HCT116 (cell line): ENCODE measurements at regions not wholly inside any gene's neighbourhood (a gene's known extent, or its start where the extent isn't known, plus 50 kb on each side); places are given as distances from the start of the nearest gene placed in this dataset.

Experiments used
- ATAC-seq: fragments of 200-7000 bp; cut with Tn5 transposase; 2 replicates; pipeline ENCODE4 v1.9.1; 2020; ENCODE audit warnings: mild to moderate bottlenecking, moderate library complexity
- BruUV-seq: library from RNA; stranded (reverse); fragments of 400-500 nt; replicated peaks from 2 replicates; lab custom pipeline; 2021; lab: Mats Ljungman, UMichigan
- CTCF ChIA-PET: fragments of 300-600 bp; sonication (Branson Sonifier 250); formaldehyde crosslinking; loops from one replicate; lab custom pipeline; 2021; ENCODE audit warnings: antibody characterized with exemption; lab: Charles Lee
- POLR2A ChIA-PET: fragments of 300-600, 350-600 bp; sonication (Branson Sonifier 250); formaldehyde crosslinking; loops from one replicate; lab custom pipeline; 2021; ENCODE audit warnings: antibody characterized with exemption; lab: Charles Lee
- RAD21 ChIA-PET, 2 experiments: fragments of 300-600 bp; sonication (Branson Sonifier 250); formaldehyde crosslinking; loops; one replicate each; lab custom pipeline; 2023; ENCODE audit warnings: low total read pairs in 2 of 2; ENCODE audit not compliant: uncharacterized antibody in 2 of 2, unreplicated experiment in 2 of 2, low non-redundant PET in 1 of 2; lab: Charles Lee
- DNase-seq: peaks from one replicate; pipeline ENCODE4 v3.0.0-alpha.2; 2010; ENCODE audit warnings: low read depth, low spot score
- H2AFZ ChIP-seq: fragments of 200-600 bp; shearing (Covaris generic), sonication (generic); 2 replicates; pipeline ENCODE4 v1.6.1; 2017; ENCODE audit warnings: low read depth, mixed run types, mixed read lengths, antibody characterized with exemption, low read length; ENCODE audit not compliant: poor library complexity, severe bottlenecking
- H3K27ac ChIP-seq: 2 replicates; pipeline ENCODE4 v1.5.1; 2012; ENCODE audit warnings: low read depth, low read length
- H3K27me3 ChIP-seq: fragments of 200-600 bp; sonication (generic); 2 replicates; pipeline ENCODE4 v1.6.1; 2016; ENCODE audit warnings: mixed run types, low read length, mixed read lengths; ENCODE audit not compliant: insufficient read depth
- H3K36me3 ChIP-seq, 2 experiments: fragments of 200-500 bp in 1 of 2; fragments of 200-600 bp in 1 of 2; sonication (Bioruptor generic) in 1 of 2; sonication (generic) in 1 of 2; 2 replicates each; pipeline versions ENCODE4 v1.5.1 to v1.6.1; 2014 to 2016; ENCODE audit warnings: low read length in 2 of 2, inconsistent platforms in 1 of 2, mixed read lengths in 1 of 2, mixed run types in 1 of 2; ENCODE audit not compliant: insufficient read depth in 2 of 2, control insufficient read depth in 1 of 2
- H3K4me1 ChIP-seq, 2 experiments: fragments of 200-600 bp in 1 of 2; sonication (generic) in 1 of 2; 2 replicates each; pipeline versions ENCODE4 v1.5.1 to v1.6.1; 2012 to 2017; ENCODE audit warnings: low read length in 2 of 2, inconsistent platforms in 1 of 2, mild to moderate bottlenecking in 1 of 2, mixed read lengths in 1 of 2, mixed run types in 1 of 2, moderate library complexity in 1 of 2; ENCODE audit not compliant: insufficient read depth in 2 of 2, control insufficient read depth in 1 of 2
- H3K4me2 ChIP-seq: fragments of 200-600 bp; sonication (generic); 2 replicates; pipeline ENCODE4 v1.6.1; 2017; ENCODE audit warnings: mixed run types, low read length, mixed read lengths
- H3K4me3 ChIP-seq, 2 experiments: fragments of 200-600 bp in 1 of 2; sonication (generic) in 1 of 2; replicated peaks in 1 of 2; 2 replicates each; pipeline ENCODE4 v1.5.1; 2011 to 2016; ENCODE audit warnings: low read length in 2 of 2, control low read depth in 1 of 2, low read depth in 1 of 2, mild to moderate bottlenecking in 1 of 2, mixed read lengths in 1 of 2, mixed run types in 1 of 2
- H3K79me2 ChIP-seq: fragments of 200-600 bp; sonication (generic); 2 replicates; pipeline ENCODE4 v1.6.1; 2017; ENCODE audit warnings: mild to moderate bottlenecking, mixed run types, low read length, moderate library complexity, mixed read lengths; ENCODE audit not compliant: insufficient read depth
- H3K9ac ChIP-seq: fragments of 200-600 bp; sonication (generic); 2 replicates; pipeline ENCODE4 v1.6.1; 2016; ENCODE audit warnings: low read length, mixed read lengths
- H3K9me2 ChIP-seq: fragments of 200-600 bp; sonication (generic), shearing (Covaris generic); 2 replicates; pipeline ENCODE4 v1.6.1; 2017; ENCODE audit warnings: mixed run types, mild to moderate bottlenecking, moderate library complexity; ENCODE audit not compliant: insufficient read depth
- H3K9me3 ChIP-seq, 2 experiments: fragments of 200-500 bp in 1 of 2; fragments of 200-600 bp in 1 of 2; sonication (Bioruptor generic) in 1 of 2; sonication (generic) in 1 of 2; 2 replicates each; pipeline ENCODE4 v1.6.1; 2014 to 2017; ENCODE audit warnings: low read length in 2 of 2, mixed read lengths in 2 of 2, inconsistent platforms in 1 of 2, low read depth in 1 of 2, mild to moderate bottlenecking in 1 of 2, mixed run types in 1 of 2, moderate library complexity in 1 of 2; ENCODE audit not compliant: control insufficient read depth in 1 of 2, insufficient read depth in 1 of 2
- H4K20me1 ChIP-seq: fragments of 200-600 bp; sonication (generic), shearing (Covaris generic); 2 replicates; pipeline ENCODE4 v1.6.1; 2017; ENCODE audit warnings: mixed run types, mild to moderate bottlenecking, moderate library complexity; ENCODE audit not compliant: insufficient read depth
- CBX3 ChIP-seq: IDR thresholded peaks from 2 replicates; pipeline ENCODE4 v1.6.1; 2012; ENCODE audit warnings: low read depth
- CEBPB ChIP-seq: IDR thresholded peaks from 2 replicates; pipeline ENCODE4 v1.6.1; 2012; ENCODE audit warnings: low read depth
- EGR1 ChIP-seq: IDR thresholded peaks from 2 replicates; pipeline ENCODE4 v1.6.1; 2012; ENCODE audit warnings: low read depth
- ELF1 ChIP-seq: IDR thresholded peaks from 2 replicates; pipeline ENCODE4 v1.6.1; 2012; ENCODE audit warnings: low read depth, borderline replicate concordance
- EZH2 ChIP-seq: fragments of 200-600 bp; sonication (generic); IDR thresholded peaks from 2 replicates; pipeline ENCODE4 v1.6.1; 2017; ENCODE audit warnings: antibody characterized with exemption, mixed run types
- FOSL1 ChIP-seq: IDR thresholded peaks from 2 replicates; pipeline ENCODE4 v1.6.1; 2012; ENCODE audit warnings: low read depth
- JUND ChIP-seq: IDR thresholded peaks from 2 replicates; pipeline ENCODE4 v1.6.1; 2012
- POLR2AphosphoS5 ChIP-seq: IDR thresholded peaks from 2 replicates; pipeline ENCODE4 v1.6.1; 2011; ENCODE audit warnings: mild to moderate bottlenecking, low read depth, low read length, moderate library complexity
- SIN3A ChIP-seq: IDR thresholded peaks from 2 replicates; pipeline ENCODE4 v1.6.1; 2012; ENCODE audit warnings: low read depth
- SP1 ChIP-seq: IDR thresholded peaks from 2 replicates; pipeline ENCODE4 v1.6.1; 2012; ENCODE audit warnings: low read depth
- SRF ChIP-seq: IDR thresholded peaks from 2 replicates; pipeline ENCODE4 v1.6.1; 2012; ENCODE audit warnings: low read depth
- TCF7L2 ChIP-seq: IDR thresholded peaks from 2 replicates; pipeline ENCODE4 v1.7.0; 2011; ENCODE audit warnings: borderline replicate concordance, inconsistent platforms; ENCODE audit not compliant: insufficient read depth, insufficient read length; ENCODE audit errors: extremely low read depth
- YY1 ChIP-seq: IDR thresholded peaks from 2 replicates; pipeline ENCODE4 v1.6.1; 2011; ENCODE audit warnings: low read length, low read depth, moderate library complexity, mild to moderate bottlenecking; ENCODE audit not compliant: insufficient replicate concordance; ENCODE audit errors: extremely low read depth
- ZFX ChIP-seq: fragments of 450-650 bp; IDR thresholded peaks from 2 replicates; pipeline ENCODE4 v1.6.1; 2017
- intact Hi-C: fragments of 100-400 bp; cut with micrococcal nuclease; formaldehyde crosslinking; loops from 2 replicates; pipeline ENCODE4 v1.10.0; 2022
- TF ChIP-seq, protein P1 (sequence below): IDR thresholded peaks from 2 replicates; pipeline ENCODE4 v1.6.1; 2012
- TF ChIP-seq, protein P2 (sequence below): IDR thresholded peaks from 2 replicates; pipeline ENCODE4 v1.6.1; 2012; ENCODE audit warnings: low read depth
- TF ChIP-seq, protein P3 (sequence below): IDR thresholded peaks from 2 replicates; pipeline ENCODE4 v1.6.1; 2011; ENCODE audit warnings: mild to moderate bottlenecking, low read length, moderate library complexity; ENCODE audit not compliant: insufficient replicate concordance; ENCODE audit errors: extremely low read depth
- TF ChIP-seq, protein P4 (sequence below): IDR thresholded peaks from 2 replicates; pipeline ENCODE4 v1.6.1; 2012
- TF ChIP-seq, protein P5 (sequence below), 3 experiments: fragments of 200-600 bp in 1 of 3; sonication (generic) in 1 of 3; IDR thresholded peaks in 2 of 3; conservative IDR thresholded peaks in 1 of 3; 2 replicates each; pipeline ENCODE4 v1.5.1; 2012 to 2017; ENCODE audit warnings: low read depth in 2 of 3, low read length in 2 of 3, antibody characterized with exemption in 1 of 3, borderline replicate concordance in 1 of 3, control low read depth in 1 of 3, mild to moderate bottlenecking in 1 of 3, mixed read lengths in 1 of 3, mixed run types in 1 of 3, moderate library complexity in 1 of 3; ENCODE audit not compliant: insufficient read depth in 1 of 3

DNA sequence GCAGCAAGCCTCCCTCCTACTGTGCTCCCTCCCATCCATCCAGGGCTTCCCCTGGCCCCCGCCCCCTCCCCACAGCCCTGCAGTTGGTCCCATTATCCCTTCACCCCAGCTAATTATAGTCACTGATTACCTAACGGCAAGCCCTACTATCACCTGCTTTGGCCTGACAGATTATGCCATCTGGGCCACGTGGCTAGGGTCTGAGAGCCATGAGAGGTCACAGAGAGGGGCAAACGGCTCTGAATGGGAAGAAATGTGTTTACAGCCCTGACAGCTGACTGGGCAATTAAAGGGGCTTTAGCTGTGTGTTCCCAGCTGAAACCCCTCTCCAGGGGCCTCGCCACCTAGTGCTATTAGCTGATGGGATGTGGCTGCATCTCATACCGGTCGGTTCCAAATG, 134.4 kb upstream of the CPEB2 start:
- BruUV-seq: no TSS peak
- no peaks in the 10 kb centered on the region for H3K36me3 ChIP-seq
- RAD21 ChIA-PET: no interaction called here
- H4K20me1 ChIP-seq: no peaks in the 10 kb centered on the region
- no peak for ATAC-seq
- H3K4me3 ChIP-seq: no peak overlapping the region
- no peaks in the 10 kb centered on the region for H3K27me3 ChIP-seq
- no peak overlapping the region for H3K27ac ChIP-seq
- DNase-seq: no peak
- no peaks in the 10 kb centered on the region for H3K79me2 ChIP-seq
- no peak overlapping the region for H3K9ac ChIP-seq
- CTCF ChIA-PET: no interaction called here
- no peak overlapping the region for H3K4me2 ChIP-seq
- no peaks in the 10 kb centered on the region for H3K9me3 ChIP-seq
- H2AFZ ChIP-seq: no peak overlapping the region
- TF ChIP-seq JUND: no peak
- TF ChIP-seq, protein P1, sequence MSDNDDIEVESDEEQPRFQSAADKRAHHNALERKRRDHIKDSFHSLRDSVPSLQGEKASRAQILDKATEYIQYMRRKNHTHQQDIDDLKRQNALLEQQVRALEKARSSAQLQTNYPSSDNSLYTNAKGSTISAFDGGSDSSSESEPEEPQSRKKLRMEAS: no peak
- no peak for TF ChIP-seq EGR1
- TF ChIP-seq CBX3: no peak
- TF ChIP-seq TCF7L2: no peak
- no peak for TF ChIP-seq SP1
- TF ChIP-seq, protein P2, sequence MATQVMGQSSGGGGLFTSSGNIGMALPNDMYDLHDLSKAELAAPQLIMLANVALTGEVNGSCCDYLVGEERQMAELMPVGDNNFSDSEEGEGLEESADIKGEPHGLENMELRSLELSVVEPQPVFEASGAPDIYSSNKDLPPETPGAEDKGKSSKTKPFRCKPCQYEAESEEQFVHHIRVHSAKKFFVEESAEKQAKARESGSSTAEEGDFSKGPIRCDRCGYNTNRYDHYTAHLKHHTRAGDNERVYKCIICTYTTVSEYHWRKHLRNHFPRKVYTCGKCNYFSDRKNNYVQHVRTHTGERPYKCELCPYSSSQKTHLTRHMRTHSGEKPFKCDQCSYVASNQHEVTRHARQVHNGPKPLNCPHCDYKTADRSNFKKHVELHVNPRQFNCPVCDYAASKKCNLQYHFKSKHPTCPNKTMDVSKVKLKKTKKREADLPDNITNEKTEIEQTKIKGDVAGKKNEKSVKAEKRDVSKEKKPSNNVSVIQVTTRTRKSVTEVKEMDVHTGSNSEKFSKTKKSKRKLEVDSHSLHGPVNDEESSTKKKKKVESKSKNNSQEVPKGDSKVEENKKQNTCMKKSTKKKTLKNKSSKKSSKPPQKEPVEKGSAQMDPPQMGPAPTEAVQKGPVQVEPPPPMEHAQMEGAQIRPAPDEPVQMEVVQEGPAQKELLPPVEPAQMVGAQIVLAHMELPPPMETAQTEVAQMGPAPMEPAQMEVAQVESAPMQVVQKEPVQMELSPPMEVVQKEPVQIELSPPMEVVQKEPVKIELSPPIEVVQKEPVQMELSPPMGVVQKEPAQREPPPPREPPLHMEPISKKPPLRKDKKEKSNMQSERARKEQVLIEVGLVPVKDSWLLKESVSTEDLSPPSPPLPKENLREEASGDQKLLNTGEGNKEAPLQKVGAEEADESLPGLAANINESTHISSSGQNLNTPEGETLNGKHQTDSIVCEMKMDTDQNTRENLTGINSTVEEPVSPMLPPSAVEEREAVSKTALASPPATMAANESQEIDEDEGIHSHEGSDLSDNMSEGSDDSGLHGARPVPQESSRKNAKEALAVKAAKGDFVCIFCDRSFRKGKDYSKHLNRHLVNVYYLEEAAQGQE: no peak
- no peak for TF ChIP-seq POLR2AphosphoS5
- TF ChIP-seq CEBPB: no peak
- no peak for TF ChIP-seq ZFX
- no peak for TF ChIP-seq YY1
- no peak for TF ChIP-seq FOSL1
- no peak for TF ChIP-seq EZH2
- TF ChIP-seq, protein P3, sequence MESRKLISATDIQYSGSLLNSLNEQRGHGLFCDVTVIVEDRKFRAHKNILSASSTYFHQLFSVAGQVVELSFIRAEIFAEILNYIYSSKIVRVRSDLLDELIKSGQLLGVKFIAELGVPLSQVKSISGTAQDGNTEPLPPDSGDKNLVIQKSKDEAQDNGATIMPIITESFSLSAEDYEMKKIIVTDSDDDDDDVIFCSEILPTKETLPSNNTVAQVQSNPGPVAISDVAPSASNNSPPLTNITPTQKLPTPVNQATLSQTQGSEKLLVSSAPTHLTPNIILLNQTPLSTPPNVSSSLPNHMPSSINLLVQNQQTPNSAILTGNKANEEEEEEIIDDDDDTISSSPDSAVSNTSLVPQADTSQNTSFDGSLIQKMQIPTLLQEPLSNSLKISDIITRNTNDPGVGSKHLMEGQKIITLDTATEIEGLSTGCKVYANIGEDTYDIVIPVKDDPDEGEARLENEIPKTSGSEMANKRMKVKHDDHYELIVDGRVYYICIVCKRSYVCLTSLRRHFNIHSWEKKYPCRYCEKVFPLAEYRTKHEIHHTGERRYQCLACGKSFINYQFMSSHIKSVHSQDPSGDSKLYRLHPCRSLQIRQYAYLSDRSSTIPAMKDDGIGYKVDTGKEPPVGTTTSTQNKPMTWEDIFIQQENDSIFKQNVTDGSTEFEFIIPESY: no peak
- TF ChIP-seq SIN3A: no peak
- TF ChIP-seq, protein P4, sequence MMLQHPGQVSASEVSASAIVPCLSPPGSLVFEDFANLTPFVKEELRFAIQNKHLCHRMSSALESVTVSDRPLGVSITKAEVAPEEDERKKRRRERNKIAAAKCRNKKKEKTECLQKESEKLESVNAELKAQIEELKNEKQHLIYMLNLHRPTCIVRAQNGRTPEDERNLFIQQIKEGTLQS: no peak
- TF ChIP-seq ELF1: no peak
- no peak for TF ChIP-seq SRF
- TF ChIP-seq, protein P5, sequence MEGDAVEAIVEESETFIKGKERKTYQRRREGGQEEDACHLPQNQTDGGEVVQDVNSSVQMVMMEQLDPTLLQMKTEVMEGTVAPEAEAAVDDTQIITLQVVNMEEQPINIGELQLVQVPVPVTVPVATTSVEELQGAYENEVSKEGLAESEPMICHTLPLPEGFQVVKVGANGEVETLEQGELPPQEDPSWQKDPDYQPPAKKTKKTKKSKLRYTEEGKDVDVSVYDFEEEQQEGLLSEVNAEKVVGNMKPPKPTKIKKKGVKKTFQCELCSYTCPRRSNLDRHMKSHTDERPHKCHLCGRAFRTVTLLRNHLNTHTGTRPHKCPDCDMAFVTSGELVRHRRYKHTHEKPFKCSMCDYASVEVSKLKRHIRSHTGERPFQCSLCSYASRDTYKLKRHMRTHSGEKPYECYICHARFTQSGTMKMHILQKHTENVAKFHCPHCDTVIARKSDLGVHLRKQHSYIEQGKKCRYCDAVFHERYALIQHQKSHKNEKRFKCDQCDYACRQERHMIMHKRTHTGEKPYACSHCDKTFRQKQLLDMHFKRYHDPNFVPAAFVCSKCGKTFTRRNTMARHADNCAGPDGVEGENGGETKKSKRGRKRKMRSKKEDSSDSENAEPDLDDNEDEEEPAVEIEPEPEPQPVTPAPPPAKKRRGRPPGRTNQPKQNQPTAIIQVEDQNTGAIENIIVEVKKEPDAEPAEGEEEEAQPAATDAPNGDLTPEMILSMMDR (IDR thresholded peaks at IDR 0.05 in 2 of 3, conservative IDR thresholded peaks at IDR 0.05 in 1 of 3; ENCODE audit: borderline replicate concordance in 1 of 3, insufficient read depth in 1 of 3, low read depth in 2 of 3, low read length in 2 of 3): no peak
- intact Hi-C loops: no loop called here
- H3K9me2 ChIP-seq: no peaks in the 10 kb centered on the region
- POLR2A ChIA-PET: no interaction called here
- H3K4me1 ChIP-seq: no peaks in the 10 kb centered on the region
